GM19324 (cell line): ENCODE measurements at regions not wholly inside any gene's neighbourhood (a gene's known extent, or its start where the extent isn't known, plus 50 kb on each side); places are given as distances from the start of the nearest gene placed in this dataset.

Source experiments
- ATAC-seq: cut with Tn5 transposase; IDR thresholded peaks from one replicate; pipeline ENCODE4 v1.9.1; 2021; ENCODE audit warnings: mild to moderate bottlenecking, moderate library complexity; ENCODE audit not compliant: unreplicated experiment, low FRiP score

DNA sequence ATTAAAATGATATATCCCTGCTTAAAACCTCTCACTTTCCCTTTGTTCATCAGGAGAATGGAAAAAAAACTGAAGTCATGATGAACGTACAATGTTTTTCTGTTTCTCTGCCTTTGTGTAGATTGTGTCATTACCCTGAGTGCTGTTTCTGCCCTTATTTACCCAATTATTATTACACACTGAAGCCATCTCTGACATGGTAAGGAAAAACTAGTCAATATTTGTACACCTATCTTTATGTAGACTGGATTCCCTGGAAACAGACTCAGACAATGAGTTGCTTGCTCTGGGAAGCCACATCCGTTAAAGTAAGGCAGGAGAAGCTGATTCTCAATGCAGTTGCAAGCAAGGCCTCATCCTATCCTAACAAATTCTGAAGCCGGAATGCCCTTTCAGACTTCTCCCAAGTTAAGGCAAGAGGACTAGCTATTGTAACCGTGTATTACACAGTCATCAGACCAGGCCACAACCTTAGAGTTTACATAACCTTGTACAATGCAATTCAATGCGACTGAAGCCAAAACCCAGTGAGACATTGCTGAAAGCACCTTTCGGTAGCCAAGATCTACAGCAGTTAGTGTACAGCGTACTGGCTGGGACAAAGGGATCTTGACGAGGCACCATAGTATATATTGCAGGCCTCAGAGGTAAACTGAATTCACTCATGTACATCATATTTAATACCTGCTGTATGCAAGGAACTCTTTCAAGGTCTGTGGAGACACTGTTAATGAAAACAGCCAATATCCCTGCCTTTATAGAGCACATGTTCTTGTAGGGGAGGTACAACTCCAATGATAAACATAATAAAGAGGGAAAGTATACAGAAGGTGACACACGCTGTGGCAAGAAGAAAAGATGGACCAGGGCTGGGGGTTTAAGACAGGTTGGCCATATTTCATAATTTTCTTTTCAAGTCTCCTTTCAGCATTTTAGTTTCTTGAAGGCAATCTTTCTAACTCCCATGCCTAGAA lies 1040.8 kb upstream of the SEMA6D start:
- ATAC-seq: no peak

DNA sequence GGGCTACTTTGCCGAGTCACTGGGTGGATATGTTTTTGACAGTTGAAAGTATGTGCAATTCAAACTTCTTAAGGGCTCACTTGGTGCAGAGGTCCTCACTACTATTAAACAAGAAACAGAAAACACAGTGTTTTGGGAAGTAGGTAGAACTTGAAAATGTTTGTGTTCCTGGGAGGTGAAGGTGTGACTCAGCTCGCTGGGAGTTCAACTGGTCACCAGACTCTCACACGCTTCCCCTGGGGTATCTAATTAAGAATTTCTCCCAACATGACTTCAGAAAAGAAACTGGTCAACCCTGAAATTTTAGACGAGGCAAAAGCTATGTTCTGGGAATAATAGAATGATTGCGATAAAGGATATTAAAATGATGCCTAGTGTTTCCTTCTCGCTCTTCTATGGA lies 1039.8 kb upstream of the SEMA6D start:
- ATAC-seq: no peak

DNA sequence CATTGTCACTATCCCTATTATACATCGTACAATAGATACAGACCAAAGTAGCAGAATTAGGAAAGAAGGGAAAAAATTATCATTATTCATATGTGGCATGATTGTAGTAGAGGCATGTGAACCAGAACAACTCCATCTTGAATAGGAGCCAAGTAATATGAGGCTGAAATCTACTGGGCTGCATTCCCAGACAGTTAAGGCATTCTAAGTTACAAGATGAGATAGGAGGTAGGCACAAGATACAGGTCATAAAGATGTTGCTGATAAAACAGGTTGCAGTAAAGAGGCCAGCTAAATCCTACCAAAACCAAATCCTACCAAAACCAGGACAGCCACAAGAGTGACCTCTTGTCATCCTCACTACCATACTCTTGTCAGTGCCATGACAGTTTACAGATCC lies 1035.4 kb upstream of the SEMA6D start:
- ATAC-seq: no peak

DNA sequence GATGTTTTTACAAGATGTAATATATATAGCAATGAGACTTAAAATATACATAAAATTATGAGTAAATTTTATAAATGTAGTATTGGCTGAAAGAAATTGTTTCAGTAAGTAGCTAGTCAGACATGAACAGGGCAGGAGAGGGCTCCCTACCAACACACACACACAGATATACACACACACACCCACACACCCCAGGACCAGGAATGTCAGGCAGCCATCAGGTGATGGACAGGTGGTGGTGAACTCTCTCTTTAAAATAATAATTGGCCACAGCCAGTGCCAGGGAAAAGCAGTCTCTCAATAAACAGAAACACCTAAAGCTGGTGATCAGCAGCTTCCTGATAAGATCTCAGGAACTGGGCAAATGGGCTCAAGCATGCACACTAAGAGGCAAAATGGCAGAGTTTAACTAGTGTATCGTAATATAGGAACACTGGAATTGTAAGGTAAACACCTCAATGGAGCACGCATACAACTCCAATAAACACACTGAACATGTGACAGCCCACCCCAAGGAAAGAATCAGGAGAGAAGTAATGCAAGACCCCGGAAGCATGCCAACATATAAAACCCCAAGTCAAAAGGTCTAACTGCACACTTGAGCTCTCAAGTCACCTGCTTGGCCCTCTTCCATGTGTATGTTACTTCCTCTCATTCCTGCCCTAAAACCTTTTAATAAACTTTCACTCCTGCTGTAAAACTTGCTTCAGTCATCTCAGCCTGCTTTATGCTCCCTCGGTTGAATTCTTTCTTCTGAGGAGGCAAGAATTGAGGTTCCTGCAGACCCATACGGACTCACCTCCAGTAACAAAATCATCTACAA lies 1034.1 kb upstream of the SEMA6D start:
- no peak for ATAC-seq

DNA sequence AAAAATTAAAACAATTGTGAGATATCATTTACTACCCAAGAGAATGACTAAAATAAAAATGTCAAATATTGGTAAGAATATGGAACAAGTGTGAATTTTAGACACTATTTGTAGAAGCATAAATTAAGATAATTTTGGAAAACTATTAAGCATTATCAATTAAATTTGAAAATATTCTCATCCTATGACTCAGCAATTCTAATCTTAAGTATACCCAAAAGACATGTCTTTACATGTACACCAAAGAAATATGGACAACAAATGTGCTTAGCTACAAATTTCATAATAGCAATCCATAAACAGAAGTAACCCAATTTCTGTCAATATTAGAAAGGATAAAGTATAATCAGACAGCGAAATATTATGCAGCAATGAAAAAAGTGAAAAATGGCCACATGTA lies 1032.2 kb upstream of the SEMA6D start:
- no peak for ATAC-seq

DNA sequence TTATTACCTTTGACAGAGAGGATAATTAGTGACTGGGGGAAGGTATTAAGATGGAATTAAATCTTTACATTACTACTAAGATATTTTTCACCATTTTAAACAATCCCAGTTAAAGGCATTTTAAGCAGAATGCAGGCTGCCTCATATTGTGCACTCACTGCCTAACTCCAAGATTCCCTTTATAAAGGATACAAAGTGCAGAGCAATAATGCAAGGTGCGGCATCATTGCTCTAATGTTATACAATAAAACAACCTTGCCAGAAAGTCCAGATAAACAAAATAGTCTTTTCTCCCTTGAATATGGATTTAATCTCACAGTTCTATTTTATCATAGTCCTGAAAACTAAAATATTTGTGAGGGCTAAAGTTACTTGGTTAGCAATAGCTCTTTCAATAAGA lies 1031.6 kb upstream of the SEMA6D start:
- no peak for ATAC-seq

DNA sequence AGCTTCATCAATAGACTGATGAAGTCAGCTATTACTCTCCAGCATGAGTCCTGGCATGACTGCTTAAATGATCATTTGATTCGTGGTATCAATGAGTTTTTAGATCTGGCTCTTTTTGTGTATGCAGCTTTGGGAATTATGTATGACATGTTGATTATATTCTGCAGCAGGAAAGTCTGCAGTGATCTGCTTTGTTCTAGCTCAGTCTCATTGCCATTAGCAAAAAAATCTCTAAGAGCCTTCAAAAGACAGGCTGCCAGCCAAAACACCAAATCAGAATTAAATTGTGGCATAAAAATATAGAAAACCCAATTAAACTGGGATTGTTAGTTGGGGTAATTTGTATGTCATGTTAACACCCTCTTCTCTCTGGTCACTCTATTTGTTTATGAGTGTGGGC lies 1021.0 kb upstream of the SEMA6D start:
- ATAC-seq: no peak

DNA sequence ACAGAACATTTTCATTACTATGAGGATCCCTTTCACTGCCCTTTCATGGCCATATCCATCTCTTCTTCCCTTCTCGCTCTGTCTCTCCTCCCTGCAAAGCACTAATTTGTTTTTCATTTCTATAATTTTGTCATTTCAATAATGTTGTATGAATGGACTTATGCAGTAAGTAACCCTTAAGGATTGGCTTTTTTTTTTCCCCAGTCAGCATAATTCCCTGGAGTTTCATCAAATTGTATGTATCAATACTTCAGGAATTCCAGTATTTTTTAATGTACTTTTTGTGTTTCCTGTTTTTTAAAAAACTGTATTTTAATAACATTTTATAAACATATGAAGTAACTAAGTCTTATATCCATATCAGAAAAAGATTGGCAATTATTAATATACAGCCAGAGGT lies 1016.0 kb upstream of the SEMA6D start:
- no peak for ATAC-seq

DNA sequence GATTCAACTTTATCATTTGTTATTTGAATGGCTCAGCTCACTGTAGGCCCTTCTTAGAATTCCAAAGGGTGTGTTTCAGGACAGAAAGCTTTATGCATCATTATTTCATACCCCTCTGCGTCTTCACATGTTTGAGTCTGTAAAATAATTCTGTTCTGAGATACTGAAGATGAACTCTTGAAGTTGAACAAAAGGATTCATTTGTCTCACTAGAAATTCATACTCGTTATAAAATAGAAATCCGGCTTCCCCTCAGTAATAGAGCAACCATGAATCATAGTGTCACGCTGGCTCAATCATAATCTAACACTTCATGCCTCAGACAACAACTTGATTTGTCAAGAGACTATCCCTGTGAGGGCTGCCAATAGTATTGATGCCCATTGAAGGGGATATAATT lies 1015.4 kb upstream of the SEMA6D start:
- no peak for ATAC-seq

DNA sequence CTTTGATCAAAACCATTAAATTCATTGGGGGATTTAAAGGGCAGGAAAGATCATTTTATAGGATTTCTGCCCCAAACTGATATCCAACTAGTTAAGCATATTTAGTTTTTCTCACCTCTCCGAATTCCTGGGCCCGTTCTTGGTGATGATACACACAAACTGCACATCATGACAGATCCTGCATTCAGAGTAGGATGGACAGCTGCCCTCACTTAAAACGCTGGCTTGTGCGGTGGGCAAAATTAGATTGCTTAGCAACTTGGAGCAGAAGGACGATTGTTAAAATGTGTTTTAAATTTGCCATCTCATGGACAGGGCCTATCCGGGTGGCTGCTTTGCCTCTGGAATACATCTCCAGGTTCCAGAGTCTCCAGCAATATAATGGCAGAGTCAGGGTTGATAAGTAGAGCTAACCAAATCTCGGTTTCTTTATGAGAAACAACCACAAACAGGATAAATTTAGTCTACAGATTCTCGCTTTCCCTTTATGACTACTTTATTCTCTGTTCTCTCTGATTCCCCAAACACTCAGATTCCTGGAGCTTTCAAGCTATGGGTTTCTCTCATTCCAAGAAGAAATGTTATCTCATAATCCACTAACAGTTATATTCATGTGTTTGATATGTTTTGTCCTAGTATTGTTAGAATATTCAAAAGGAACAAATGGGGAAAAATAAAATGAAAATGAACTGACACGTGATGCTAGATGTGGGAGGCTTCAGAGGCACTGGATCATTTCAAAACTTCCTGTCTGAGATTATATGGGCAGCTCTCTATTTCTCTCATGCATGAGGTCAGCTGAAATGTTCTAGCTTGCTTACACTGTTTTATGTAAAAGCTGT lies 1014.1 kb upstream of the SEMA6D start:
- no peak for ATAC-seq

DNA sequence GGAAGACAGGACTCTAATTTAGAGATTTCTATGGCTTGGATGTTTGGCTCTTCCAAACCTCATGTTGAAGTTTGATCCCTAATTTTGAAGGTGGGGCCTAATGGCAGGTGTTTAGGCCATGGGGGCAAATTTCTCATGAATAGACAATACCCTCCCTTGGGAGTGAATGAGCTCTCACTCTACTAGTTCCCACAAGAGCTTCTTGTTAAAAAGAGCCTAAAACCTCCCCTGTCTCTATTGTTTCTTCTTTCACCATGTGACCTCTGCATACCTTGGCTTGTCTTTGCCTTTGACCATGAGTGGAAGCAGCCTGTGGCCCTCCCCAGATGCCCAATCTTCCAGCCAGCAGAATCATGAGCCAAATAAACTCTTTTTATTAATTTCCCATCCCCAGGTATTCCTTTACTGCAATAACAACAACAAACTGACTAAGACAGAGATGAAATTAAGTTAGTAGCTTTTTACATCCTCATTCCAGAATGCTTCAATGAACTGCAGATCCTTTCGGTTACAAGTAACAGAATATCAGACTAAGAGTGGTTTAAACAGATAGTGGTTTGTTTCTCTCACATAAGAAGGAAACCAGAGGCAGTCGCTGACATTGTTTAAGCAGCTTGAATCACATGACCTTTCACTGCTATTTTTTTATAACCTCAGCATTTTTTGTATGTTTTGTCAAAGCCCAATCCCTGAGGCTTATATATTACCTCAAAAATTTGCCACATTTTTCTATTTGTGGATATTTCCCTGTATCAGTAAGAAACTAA lies 1013.3 kb upstream of the SEMA6D start:
- no peak for ATAC-seq

DNA sequence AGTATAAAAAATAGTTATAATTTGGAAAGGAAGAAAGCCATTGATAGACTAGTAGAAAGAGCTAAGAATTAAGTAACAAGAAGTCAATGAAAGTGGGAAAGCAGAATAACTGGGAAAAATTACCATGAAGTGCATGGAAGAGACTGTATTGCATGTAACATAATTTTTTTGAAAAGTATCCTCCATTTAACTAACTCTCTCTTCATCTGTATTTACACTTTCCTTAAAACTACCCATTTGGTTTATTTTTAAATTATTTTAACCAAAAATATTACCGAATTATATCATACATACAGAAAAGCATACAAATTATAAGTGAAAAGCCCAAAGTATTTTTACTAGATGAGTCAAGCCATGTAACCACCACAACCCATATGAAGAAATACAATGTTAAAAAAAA lies 1009.9 kb upstream of the SEMA6D start:
- ATAC-seq: no peak

DNA sequence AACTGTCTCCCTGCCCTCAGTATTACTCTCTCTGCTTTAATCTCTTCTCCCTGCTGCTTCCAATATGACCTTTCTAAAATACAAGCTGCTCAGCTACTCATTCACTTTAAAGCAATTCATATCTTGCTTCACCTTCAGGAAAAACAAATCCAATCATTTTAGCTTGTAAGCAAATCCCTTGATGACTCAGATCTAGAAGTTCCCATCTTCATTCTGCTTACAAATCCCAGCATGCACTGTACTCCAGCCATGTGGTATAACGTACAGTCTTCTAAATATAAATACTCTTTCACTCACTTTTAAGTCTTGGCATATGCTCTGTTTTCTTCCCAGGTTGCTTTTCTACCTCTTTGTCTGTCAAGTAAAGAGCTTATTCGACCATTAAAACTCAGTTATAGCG lies 1009.1 kb upstream of the SEMA6D start:
- ATAC-seq: no peak

DNA sequence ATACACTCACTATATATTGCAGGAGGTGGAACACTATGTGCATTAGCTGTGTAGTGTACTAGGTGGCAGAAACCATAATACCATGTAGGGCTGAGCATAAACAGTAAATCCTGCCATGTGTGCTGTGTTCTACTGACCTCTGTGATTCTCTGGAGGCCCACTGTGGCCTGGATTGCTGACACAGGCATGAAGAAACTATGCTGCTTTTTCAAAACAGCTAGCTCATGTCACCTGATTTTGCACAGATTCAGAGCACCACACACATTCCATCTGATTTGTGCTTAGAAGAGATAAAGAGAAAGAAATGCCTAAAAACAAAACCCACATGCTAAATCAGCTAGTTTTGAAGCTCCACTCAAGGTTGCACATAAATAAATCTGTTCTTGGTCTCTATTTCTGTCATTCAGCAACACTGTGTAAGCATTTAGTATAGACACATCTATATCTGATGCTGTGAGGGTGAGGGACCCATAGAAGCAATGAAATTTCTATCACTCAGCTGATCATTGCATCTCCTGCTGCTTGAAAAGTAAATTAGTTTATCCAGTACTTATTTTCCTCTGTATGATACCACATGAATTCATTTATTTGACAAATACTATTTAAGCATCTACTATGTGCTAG lies 1007.7 kb upstream of the SEMA6D start:
- no peak for ATAC-seq

DNA sequence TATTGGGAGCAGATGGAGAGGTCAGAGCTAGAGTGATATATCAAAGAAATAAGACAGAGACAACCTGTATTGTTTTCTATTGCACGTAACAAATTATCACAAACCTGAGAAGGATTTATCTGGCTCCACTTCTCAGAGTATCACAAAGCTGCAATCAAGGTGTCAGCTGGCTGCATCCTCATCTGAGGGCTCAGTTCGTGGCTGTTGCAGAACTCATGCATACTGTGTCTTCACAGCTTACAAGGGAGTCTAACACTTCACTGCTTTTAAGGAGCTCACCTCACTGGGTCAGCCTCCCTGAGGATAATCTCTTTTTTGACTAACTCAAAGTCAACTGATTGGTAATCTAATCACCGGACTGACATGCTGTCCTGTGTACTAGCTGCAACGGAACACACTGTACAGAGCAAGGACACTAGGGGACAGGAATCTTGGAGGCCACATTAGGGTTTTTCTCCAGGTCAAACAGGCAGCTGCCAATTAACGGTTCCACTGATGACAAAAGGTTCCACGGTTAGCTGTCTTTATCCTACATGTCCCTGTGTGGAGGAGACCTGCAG lies 1006.8 kb upstream of the SEMA6D start:
- no peak for ATAC-seq

DNA sequence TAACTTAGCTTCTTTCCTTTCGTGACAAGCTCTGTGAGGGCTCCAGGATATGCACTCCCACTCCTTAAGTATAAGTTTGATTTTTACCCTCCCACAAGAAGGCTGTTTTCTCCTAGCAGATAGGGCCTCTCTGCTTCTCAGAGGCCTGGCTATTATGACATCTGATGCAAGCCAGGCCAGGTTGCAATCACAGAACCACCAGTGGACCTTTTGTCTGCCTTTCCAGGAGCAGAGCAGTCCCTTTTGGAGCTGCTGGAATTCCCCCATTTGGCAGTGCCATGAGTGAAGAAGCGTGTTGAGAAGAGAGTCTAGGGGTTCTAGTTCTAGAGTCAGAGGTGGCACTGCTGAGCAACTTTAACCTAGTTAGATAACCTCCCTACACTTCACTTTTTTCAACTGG lies 1004.3 kb upstream of the SEMA6D start:
- no peak for ATAC-seq

DNA sequence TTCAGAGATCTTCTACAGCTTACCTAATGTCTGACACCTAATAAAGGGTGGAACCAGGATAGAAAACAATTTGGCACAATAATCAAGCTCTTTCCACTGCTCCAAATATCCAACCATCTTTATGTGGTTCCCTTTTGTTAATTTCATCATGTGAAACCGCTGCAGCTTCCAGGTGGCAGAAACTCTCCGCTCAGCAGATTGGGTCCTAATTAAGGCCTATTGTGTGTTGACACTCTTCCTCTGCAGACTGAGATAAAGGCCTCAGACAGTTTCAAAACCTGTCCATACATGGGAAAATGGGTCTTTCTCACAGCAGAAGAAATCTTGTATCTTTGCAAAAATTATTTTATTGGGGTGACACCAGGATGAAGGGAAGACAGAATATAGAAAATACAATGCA lies 1002.4 kb upstream of the SEMA6D start:
- ATAC-seq: no peak

DNA sequence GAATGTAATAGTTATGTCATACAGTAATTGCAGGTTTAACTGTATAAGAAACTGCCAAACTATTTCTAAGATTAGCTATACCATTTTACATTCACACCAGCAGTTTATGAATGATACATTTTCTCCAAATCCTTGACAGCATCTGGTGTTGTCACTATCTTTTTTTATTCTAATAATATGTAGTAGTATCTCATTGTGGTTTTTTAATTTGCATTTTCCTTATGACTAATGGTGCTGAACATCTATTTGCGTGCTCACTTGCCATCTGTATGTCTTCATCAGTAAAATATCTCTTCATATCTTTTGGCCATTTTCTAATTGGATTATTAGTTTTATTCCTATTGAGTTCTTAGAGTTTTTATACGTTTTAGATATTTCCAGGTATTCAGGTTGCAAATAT lies 994.0 kb upstream of the SEMA6D start:
- no peak for ATAC-seq

DNA sequence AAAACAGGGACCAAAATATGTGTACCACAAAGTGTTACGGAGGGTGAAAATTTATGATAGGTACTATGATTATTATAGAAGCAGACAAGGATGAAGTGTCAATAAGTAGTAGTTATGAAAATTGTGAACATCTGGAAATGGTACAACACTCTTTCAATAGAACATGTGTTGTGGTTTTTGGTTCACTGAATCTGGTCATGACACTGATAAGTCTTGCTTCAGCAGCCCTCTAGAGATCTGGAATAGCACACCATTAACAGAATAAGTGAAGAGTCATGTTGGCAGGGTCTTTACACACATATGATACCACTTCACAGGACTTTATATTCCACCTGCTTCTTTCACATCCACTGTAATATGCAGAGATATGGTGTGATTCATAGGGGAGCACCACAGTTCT lies 985.2 kb upstream of the SEMA6D start:
- ATAC-seq: no peak
